ENCODE measurements at regions not wholly inside any gene's neighbourhood (a gene's known extent, or its start where the extent isn't known, plus 50 kb on each side); places are given as distances from the start of the nearest gene placed in this dataset.
"Not testable (repeated sequence)": the region's sequence is repeated elsewhere in the genome, so short reads cannot be mapped to it uniquely, and the experiment has no call there.

DNA sequence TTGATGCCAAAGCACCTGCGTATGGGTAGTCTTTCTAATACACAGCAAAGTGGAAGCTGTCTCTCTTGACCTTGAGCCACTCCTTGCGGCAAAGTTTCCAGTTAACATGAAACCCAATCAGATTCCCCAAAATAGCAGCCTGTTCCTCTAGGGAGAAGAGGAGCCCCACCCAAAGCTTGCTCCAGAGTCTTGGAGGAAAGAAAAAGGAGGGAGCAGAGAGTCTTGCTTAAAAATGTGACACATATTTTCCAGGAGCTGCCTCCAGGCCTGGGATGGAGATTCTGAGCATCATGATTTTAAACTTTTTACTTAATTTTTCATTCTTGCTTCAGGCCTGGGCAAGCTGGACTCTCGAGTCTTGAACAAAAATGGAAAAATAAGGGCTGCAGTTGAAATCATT, 223.5 kb upstream of the TNC start:
- Histone ChIP-seq H3K9me3 (peaks cover 0 to 5% (median 0%) of the 10 kb centered on the region in 11 donors), H3K4me1 (peaks cover 0 to 5% (median 0%) of the 10 kb centered on the region in 9 donors), H3K27me3 (peaks cover 0 to 2% (median 0%) of the 10 kb centered on the region in 7 donors), H3K27ac (no peak overlapping the region), H3K4me3 (no peak overlapping the region), H3K36me3 (no peaks in the 10 kb centered on the region)
- DNase-seq, result peak in 1 of 2 donors; percentile 6
- intact Hi-C loops (cut with DNase I), result no loop called here
- TF ChIP-seq, protein P1, sequence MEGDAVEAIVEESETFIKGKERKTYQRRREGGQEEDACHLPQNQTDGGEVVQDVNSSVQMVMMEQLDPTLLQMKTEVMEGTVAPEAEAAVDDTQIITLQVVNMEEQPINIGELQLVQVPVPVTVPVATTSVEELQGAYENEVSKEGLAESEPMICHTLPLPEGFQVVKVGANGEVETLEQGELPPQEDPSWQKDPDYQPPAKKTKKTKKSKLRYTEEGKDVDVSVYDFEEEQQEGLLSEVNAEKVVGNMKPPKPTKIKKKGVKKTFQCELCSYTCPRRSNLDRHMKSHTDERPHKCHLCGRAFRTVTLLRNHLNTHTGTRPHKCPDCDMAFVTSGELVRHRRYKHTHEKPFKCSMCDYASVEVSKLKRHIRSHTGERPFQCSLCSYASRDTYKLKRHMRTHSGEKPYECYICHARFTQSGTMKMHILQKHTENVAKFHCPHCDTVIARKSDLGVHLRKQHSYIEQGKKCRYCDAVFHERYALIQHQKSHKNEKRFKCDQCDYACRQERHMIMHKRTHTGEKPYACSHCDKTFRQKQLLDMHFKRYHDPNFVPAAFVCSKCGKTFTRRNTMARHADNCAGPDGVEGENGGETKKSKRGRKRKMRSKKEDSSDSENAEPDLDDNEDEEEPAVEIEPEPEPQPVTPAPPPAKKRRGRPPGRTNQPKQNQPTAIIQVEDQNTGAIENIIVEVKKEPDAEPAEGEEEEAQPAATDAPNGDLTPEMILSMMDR (IDR thresholded peaks at IDR 0.05), result no peak
- 50 to 63% methylated on average over 3 of the region's 3 CpGs for WGBS, 2 donors
- ATAC-seq, result peak in 6 of 8 donors; percentile 33 to 73 (median 62)

DNA sequence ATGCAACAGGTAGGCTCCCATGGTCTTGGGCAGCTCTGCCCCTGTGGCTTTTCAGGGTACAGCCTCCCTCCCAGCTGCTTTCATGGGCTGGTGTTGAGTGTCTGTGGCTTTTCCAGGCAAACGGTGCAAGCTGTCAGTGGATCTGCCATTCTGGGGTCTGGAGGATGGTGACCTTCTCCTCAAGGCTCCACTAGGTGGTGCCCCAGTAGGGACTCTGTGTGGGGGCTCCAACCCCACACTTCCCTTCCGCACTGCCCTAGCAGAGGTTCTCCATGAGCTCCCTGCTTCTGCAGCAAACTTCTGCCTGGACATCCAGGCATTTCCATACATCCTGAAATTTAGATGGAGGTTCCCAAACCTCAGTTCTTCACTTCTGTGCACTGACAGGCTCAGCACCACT, 229.8 kb upstream of the TNC start:
- 83 to 84% methylated on average over 2 of the region's 2 CpGs for WGBS, 2 donors
- H3K27me3 ChIP-seq; intact Hi-C loops (cut with DNase I); ATAC-seq; H3K4me3 ChIP-seq; DNase-seq; H3K4me1 ChIP-seq; H3K36me3 ChIP-seq; H3K27ac ChIP-seq: not testable (repeated sequence)
- H3K9me3 ChIP-seq, result peaks cover 0 to 13% (median 0%) of the 10 kb centered on the region in 11 donors

DNA sequence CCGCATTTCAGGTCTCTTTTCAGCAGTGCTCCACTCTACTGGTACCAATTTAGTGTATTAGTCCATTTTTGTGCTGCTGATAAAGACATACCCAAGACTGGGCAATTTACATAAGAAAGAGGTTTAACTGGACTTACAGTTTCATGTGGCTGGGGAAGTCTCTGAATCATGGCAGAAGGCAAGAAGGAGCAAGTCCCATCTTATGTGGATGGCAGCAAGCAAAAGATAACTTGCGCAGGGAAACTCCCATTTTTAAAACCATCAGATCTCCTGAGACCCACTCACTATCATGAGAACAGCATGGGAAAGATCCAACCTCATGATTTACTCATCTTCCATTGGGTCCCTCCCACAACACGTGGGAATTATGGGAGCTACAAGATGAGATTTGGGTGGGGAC, 231.0 kb upstream of the TNC start:
- H3K4me3 ChIP-seq; H3K27me3 ChIP-seq; DNase-seq; H3K4me1 ChIP-seq; intact Hi-C loops (cut with DNase I); H3K36me3 ChIP-seq; H3K27ac ChIP-seq; ATAC-seq: not testable (repeated sequence)
- peaks cover 0 to 13% (median 0%) of the 10 kb centered on the region in 11 donors for H3K9me3 ChIP-seq
- 75 to 78% methylated on average over 3 of the region's 3 CpGs for WGBS, 2 donors

DNA sequence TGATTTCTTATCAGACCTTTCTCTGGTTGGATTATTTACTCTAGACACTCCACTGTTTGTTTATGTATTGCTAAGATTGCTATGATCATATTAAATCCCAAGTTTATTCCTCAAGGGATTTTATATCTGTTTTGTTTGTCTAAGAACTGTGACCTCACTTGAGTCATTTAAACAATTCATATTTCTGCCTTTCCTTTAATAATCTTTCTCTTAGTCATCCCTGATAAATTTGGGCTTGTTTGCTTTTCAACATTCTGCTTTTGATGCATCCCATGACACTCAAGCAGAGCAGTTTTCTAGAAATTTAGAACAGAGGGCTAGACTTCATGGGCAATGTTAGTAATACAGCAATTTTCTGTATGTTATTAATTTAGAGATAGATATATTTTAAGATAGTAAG, 231.6 kb upstream of the TNC start:
- H3K27me3 ChIP-seq, result no peaks in the 10 kb centered on the region
- DNase-seq (no peak), ATAC-seq (no peak)
- no peaks in the 10 kb centered on the region for H3K36me3 ChIP-seq
- intact Hi-C loops (cut with DNase I), result no loop called here
- H3K4me3 ChIP-seq, result no peak overlapping the region
- no peaks in the 10 kb centered on the region for H3K4me1 ChIP-seq
- peaks cover 0 to 13% (median 0%) of the 10 kb centered on the region in 11 donors for H3K9me3 ChIP-seq
- no peak overlapping the region for H3K27ac ChIP-seq
- TF ChIP-seq, protein P1 (IDR thresholded peaks at IDR 0.05), result no peak

DNA sequence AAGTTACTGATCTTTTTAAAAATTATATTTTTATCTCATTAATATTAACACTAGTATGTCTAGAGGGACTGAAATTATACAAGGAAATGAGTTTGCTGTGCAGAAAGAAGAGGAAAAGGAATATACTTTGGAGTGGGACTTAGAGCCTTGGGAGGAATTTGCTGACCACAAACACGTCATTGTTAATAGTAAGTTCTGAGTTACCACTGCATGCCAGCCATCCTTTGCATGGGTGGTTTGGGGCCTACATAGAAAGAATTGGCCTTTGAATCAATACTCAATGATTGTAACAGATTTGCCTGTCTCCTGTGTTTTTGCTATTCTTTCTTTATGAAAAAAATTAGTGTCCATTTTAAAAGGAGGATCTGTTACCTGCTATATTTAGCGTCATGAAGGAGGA, 232.6 kb upstream of the TNC start:
- Histone ChIP-seq H3K4me1 (no peaks in the 10 kb centered on the region), H3K9me3 (peaks cover 0 to 13% (median 0%) of the 10 kb centered on the region in 11 donors), H3K36me3 (no peaks in the 10 kb centered on the region), H3K27me3 (no peaks in the 10 kb centered on the region), H3K27ac (no peak overlapping the region), H3K4me3 (no peak overlapping the region)
- TF ChIP-seq, protein P1 (IDR thresholded peaks at IDR 0.05), result no peak
- ATAC-seq, result no peak
- intact Hi-C loops (cut with DNase I), result no loop called here
- WGBS, 2 donors, result 84 to 87% methylated on average over 2 of the region's 2 CpGs
- no peak for DNase-seq
